ENCODE measurements at regions not wholly inside any gene's neighbourhood (a gene's known extent, or its start where the extent isn't known, plus 50 kb on each side); places are given as distances from the start of the nearest gene placed in this dataset.
"Not testable (repeated sequence)": the region's sequence is repeated elsewhere in the genome, so short reads cannot be mapped to it uniquely, and the experiment has no call there.

DNA sequence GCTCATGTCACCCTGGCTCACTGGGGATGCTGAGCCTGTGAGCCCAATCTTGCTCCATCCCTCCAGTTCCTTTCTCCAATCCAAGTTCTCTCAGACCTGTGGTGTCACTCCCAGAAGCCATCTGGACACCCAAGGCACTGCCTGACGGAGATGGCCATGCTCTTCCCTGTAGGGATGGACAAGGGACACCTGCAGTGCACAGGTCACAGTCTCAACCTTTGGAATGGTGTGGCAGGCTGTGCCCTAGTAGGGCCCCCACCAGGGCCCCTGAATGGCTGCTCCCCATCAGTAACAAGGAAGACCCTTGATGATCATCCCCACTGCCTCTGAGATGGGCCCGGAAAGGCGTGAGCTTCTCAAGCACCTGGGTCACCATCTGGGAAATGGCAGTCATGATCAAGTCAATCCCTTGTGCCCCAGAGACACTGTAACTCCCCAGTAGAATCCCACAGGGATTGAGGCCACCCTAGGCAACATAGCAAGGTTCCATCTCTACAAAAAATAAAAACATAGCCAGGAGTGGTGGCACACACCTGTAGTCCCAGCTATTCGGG, 822.5 kb downstream of the KCNJ18 start:
- TF ChIP-seq, protein P1, sequence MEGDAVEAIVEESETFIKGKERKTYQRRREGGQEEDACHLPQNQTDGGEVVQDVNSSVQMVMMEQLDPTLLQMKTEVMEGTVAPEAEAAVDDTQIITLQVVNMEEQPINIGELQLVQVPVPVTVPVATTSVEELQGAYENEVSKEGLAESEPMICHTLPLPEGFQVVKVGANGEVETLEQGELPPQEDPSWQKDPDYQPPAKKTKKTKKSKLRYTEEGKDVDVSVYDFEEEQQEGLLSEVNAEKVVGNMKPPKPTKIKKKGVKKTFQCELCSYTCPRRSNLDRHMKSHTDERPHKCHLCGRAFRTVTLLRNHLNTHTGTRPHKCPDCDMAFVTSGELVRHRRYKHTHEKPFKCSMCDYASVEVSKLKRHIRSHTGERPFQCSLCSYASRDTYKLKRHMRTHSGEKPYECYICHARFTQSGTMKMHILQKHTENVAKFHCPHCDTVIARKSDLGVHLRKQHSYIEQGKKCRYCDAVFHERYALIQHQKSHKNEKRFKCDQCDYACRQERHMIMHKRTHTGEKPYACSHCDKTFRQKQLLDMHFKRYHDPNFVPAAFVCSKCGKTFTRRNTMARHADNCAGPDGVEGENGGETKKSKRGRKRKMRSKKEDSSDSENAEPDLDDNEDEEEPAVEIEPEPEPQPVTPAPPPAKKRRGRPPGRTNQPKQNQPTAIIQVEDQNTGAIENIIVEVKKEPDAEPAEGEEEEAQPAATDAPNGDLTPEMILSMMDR (conservative IDR thresholded peaks at IDR 0.05; ENCODE audit: low read depth, low read length) = no peak
- no peak overlapping the region for H3K4me3 ChIP-seq (ENCODE audit: low read length)
- no peak for DNase-seq (ENCODE audit: low read depth)

DNA sequence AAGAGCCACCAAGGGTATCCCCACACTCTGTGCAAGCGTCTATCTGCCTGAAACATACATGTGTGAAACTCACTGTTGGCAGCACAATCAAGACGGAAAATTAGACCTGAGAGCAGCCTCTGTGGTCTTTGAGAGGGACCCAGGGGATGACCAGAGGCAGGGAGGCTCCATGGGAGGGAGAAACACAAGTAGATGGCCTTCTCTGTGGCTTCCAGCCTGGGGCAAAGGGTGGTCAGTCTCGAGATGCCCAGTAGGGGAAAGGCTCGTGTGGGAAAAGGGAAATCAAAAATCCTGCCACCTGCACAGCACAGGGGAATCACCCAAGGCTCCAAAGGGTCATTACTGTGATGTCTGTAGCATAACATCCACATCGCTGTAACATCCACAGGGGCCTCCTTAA, 823.3 kb downstream of the KCNJ18 start:
- H3K4me3 ChIP-seq (ENCODE audit: low read length) = no peak overlapping the region
- TF ChIP-seq, protein P1 (conservative IDR thresholded peaks at IDR 0.05; ENCODE audit: low read depth, low read length) = no peak
- no peak for DNase-seq (ENCODE audit: low read depth)

DNA sequence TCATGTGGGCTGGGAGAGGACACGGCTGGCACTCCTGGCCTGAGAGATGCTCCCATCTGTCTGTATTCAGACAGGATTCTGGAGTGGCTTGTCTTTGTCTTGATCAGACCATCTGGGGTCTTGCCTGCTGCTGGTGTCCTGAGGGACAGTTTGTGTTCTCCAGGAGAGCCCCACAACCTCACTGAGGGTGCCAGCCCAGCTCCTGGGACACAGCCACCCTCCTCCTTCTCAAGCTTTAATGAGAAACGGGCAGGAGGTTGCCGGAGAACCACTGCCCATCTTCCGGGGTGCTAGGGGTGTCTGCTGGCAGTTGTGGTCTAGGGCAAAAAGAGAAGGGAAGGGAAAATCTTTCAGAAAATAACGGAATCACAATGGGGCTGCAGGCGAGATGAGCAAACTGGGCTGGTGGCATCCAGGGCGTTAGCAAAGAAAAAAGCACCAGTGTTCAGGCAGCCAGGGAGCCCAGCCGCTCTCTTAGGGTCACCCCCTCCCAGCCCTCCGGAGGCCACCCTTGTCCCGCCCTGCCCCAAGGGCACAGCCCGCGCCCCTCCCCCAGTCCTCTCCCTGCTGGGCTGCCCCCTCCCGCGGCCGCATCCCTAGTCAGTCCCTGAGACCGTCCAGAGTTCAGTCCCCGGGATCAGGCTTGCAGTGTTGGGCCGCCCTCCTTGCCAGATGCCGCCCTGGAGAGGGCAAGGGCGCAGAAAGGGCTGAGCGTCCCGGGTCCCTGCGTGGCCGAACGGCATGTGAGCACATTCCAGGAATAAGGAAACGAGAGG, 824.7 kb downstream of the KCNJ18 start:
- no peak overlapping the region for H3K4me3 ChIP-seq (ENCODE audit: low read length)
- DNase-seq (ENCODE audit: low read depth) = no peak
- TF ChIP-seq, protein P1 (conservative IDR thresholded peaks at IDR 0.05; ENCODE audit: low read depth, low read length) = no peak

DNA sequence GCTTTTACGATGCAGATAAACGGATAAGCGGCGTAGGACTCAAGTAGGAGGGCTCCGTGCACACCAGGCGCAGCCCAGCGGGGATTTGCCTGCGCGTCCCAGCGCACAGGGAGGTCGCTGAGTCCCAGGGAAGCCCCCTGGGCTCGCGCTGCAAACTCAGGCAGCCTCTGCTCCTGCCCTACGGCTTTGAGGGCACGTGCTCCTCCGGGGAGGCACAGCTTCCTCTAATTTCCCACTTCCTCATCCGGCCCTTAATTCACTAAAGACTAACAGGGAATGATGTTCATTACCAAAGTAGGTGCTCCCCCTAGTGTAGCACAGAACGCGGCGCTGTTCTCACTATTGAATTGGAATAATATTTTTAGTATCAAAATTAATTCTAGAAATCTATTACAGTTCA, 825.4 kb downstream of the KCNJ18 start:
- TF ChIP-seq, protein P1 (conservative IDR thresholded peaks at IDR 0.05; ENCODE audit: low read depth, low read length) = no peak
- H3K4me3 ChIP-seq (ENCODE audit: low read length) = no peak overlapping the region
- DNase-seq (ENCODE audit: low read depth) = no peak

DNA sequence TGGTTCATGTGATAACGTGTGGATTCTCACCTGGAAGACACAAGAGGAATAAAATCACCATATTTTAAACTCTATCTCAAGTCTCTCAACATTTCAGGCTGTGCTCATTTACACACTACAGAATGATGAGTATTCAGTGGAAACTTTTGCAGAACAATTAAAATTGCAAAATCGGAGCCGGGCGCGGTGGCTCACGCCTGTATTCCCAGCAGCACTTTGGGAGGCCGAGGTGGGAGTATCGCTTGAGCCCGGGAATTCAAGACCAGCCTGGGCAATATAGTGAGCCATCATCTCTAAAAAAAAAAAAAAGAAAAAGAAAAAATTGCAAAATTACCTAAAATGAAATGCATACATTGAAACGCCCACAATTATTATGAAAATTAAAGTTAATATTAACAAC, 825.9 kb downstream of the KCNJ18 start:
- no peak overlapping the region for H3K4me3 ChIP-seq (ENCODE audit: low read length)
- TF ChIP-seq, protein P1 (conservative IDR thresholded peaks at IDR 0.05; ENCODE audit: low read depth, low read length) = no peak
- no peak for DNase-seq (ENCODE audit: low read depth)

DNA sequence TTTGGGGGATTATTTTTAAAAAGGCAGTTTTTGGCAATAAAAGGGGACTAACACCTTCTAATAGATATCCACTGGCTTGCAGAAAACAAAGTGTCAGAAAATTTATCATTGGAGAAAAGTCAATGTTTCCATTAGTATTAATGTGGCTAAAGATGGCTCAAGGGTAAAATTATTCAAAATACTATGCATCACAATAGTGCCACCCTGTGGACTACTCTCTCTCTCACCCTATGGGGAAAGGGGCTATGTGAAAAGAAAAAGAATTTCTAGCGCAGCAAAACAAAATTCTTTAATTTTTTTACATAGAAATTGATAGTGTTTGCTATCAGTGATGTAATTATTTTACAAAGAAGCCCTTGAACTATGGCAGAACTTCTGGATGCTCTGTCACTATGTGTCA, 856.5 kb downstream of the KCNJ18 start:
- DNase-seq (ENCODE audit: low read depth); H3K4me3 ChIP-seq (ENCODE audit: low read length): not testable (repeated sequence)

DNA sequence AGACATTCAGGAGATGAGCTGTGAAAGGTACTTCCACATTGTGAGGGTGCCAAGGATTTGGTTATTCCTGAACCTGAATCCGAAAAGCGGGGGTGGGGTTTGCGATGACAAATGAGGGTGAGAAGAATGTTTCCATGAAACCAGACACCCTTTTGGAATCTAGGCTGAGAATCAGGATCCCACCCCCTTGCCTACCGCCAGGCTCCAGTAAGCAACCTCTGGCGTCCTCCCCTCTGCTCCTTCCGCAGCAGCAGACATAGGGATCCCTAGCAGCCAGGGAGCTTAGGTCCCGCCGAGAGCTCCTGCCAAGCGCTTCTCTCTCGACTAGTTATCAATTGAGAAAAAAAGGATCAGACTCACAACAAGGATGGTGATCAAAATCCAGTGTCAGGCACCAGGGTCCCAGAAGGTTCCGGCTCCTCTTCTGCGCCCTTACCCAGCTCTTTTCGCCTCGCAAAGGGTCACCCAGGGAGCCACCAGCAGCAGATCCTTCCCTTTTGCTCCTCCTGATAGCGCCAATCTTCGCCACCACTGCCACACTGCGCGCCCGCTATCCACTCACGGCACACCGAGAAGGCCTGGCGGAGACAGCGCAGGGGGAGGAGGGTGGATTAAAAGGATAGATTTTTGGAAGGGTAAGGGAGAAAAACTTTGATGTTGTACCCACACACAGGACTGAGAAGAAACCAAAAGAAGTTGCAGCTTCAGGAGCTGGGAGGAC, 859.5 kb downstream of the KCNJ18 start:
- DNase-seq (ENCODE audit: low read depth); H3K4me3 ChIP-seq (ENCODE audit: low read length): not testable (repeated sequence)

Measured in retinal pigment epithelial cell (primary cell).